HepG2 (cell line): ENCODE measurements at regions not wholly inside any gene's neighbourhood (a gene's known extent, or its start where the extent isn't known, plus 50 kb on each side); places are given as distances from the start of the nearest gene placed in this dataset.

Source experiments
- ATAC-seq: fragments of 200-7000 bp; cut with Tn5 transposase; 3 replicates; pipeline ENCODE4 v1.9.1; 2020; ENCODE audit warnings: mild to moderate bottlenecking, moderate library complexity
- BruUV-seq: library from RNA; stranded (reverse); fragments of 400-500 nt; replicated peaks from 2 replicates; lab custom pipeline; 2021; lab: Mats Ljungman, UMichigan
- CTCF ChIA-PET: fragments of 300-600 bp; formaldehyde crosslinking; extraction: SDS; loops from one replicate; lab custom pipeline; 2021; ENCODE audit warnings: low total read pairs, inconsistent platforms, low intra/inter-chr PET ratio; lab: Yijun Ruan, JAX
- POLR2A ChIA-PET: fragments of 350-600 bp; sonication (Branson Sonifier 250); formaldehyde crosslinking; loops from one replicate; lab custom pipeline; 2020; ENCODE audit warnings: antibody characterized with exemption, inconsistent platforms; lab: Yijun Ruan, JAX
- DNase-seq: peaks from one replicate; pipeline ENCODE4 v3.0.0-alpha.2; 2015; ENCODE audit warnings: low spot score
- FAIRE-seq: peaks from 3 replicates; lab custom pipeline; 2011; peaks lifted over from hg19 to GRCh38; lab: Jason Lieb, UNC
- H2AFZ ChIP-seq: one replicate; pipeline ENCODE4 v1.6.1; 2011; ENCODE audit warnings: low read length, inconsistent platforms
- H3K27ac ChIP-seq: fragments of 300-600 bp; 3 replicates; pipeline ENCODE4 v1.8.0; 2011; ENCODE audit warnings: mixed run types, mild to moderate bottlenecking, mixed read lengths, low read length, inconsistent platforms; ENCODE audit not compliant: insufficient read depth; ENCODE audit errors: extremely low read length
- H3K27me3 ChIP-seq, 2 experiments: fragments of 200-600 bp in 1 of 2; 2 replicates in 1 of 2; 3 replicates in 1 of 2; pipeline versions ENCODE4 v1.6.0 to v1.8.0; 2011; ENCODE audit warnings: low read length in 2 of 2, mild to moderate bottlenecking in 2 of 2, moderate library complexity in 2 of 2, inconsistent platforms in 1 of 2; ENCODE audit not compliant: insufficient read depth in 2 of 2, control insufficient read depth in 1 of 2
- H3K36me3 ChIP-seq, 2 experiments: fragments of 200-600 bp in 1 of 2; replicated peaks in 1 of 2; 2 replicates in 1 of 2; 3 replicates in 1 of 2; pipeline versions ENCODE4 v1.5.1 to v1.8.0; 2011; ENCODE audit warnings: low read length in 2 of 2, inconsistent platforms in 1 of 2; ENCODE audit not compliant: insufficient read depth in 2 of 2, control insufficient read depth in 1 of 2
- H3K4me1 ChIP-seq: 2 replicates; pipeline ENCODE4 v1.5.1; 2012; ENCODE audit warnings: low read length, inconsistent platforms; ENCODE audit not compliant: insufficient read depth
- H3K4me2 ChIP-seq: 2 replicates; pipeline ENCODE4 v1.6.0; 2011; ENCODE audit warnings: low read depth, low read length, inconsistent platforms
- H3K4me3 ChIP-seq, 3 experiments: fragments of 200-600 bp in 1 of 3; sonication (generic), shearing (Covaris generic) in 1 of 3; replicated peaks in 1 of 3; 2 replicates each; pipeline ENCODE4 v1.5.1; 2011 to 2016; ENCODE audit warnings: low read length in 3 of 3, inconsistent platforms in 2 of 3, low read depth in 2 of 3, mild to moderate bottlenecking in 2 of 3, control low read depth in 1 of 3, mixed read lengths in 1 of 3; ENCODE audit not compliant: insufficient read depth in 1 of 3
- H3K79me2 ChIP-seq: one replicate; pipeline ENCODE4 v1.6.1; 2011; ENCODE audit warnings: low read length, inconsistent platforms; ENCODE audit not compliant: insufficient read depth
- H3K9ac ChIP-seq: 2 replicates; pipeline ENCODE4 v1.6.0; 2011; ENCODE audit warnings: mild to moderate bottlenecking, low read depth, low read length, inconsistent platforms; ENCODE audit not compliant: insufficient read depth
- H3K9me3 ChIP-seq: 2 replicates; pipeline ENCODE4 v1.5.1; 2012; ENCODE audit warnings: mild to moderate bottlenecking, low read length
- H4K20me1 ChIP-seq: 2 replicates; pipeline ENCODE4 v1.6.0; 2011; ENCODE audit warnings: inconsistent platforms, mild to moderate bottlenecking, low read length, moderate library complexity; ENCODE audit not compliant: insufficient read depth
- ADNP ChIP-seq: sonication (generic); formaldehyde crosslinking; IDR thresholded peaks from 2 replicates; pipeline ENCODE4 v1.4.0; 2020; ENCODE audit warnings: missing genetic modification reagents
- BORCS8-MEF2B ChIP-seq: sonication (generic); formaldehyde crosslinking; IDR thresholded peaks from 2 replicates; pipeline ENCODE4 v1.8.0; 2022; ENCODE audit warnings: mild to moderate bottlenecking, missing genetic modification reagents
- DRAP1 ChIP-seq: IDR thresholded peaks from 2 replicates; pipeline ENCODE4 v1.6.1; 2016; ENCODE audit warnings: missing genetic modification reagents, missing compliant biosample characterization
- HOXA7 ChIP-seq: sonication (generic); formaldehyde crosslinking; IDR thresholded peaks from 2 replicates; pipeline ENCODE4 v1.8.1; 2022; ENCODE audit warnings: mild to moderate bottlenecking, missing genetic modification reagents, moderate library complexity
- NR1H2 ChIP-seq: sonication (generic); formaldehyde crosslinking; IDR thresholded peaks from 2 replicates; pipeline ENCODE4 v1.8.1; 2022; ENCODE audit warnings: low read depth, missing genetic modification reagents, borderline replicate concordance
- SRY ChIP-seq: sonication (generic); formaldehyde crosslinking; IDR thresholded peaks from 2 replicates; pipeline ENCODE4 v1.8.0; 2022; ENCODE audit warnings: mild to moderate bottlenecking, missing genetic modification reagents
- TIGD3 ChIP-seq: sonication (generic); formaldehyde crosslinking; IDR thresholded peaks from 2 replicates; pipeline ENCODE4 v1.5.1; 2020; ENCODE audit warnings: mild to moderate bottlenecking, missing genetic modification reagents, borderline replicate concordance
- ZMYM4 ChIP-seq: sonication (generic); formaldehyde crosslinking; IDR thresholded peaks from 2 replicates; pipeline ENCODE4 v1.8.1; 2023; ENCODE audit warnings: mild to moderate bottlenecking, missing genetic modification reagents
- ZNF101 ChIP-seq: sonication (generic); formaldehyde crosslinking; IDR thresholded peaks from 2 replicates; pipeline ENCODE4 v1.4.0; 2020; ENCODE audit warnings: mild to moderate bottlenecking, low read depth, missing genetic modification reagents, borderline replicate concordance
- ZNF335 ChIP-seq: sonication (generic); formaldehyde crosslinking; IDR thresholded peaks from 2 replicates; pipeline ENCODE4 v1.4.0; 2020; ENCODE audit warnings: missing genetic modification reagents
- ZNF552 ChIP-seq: sonication (generic); formaldehyde crosslinking; IDR thresholded peaks from 2 replicates; pipeline ENCODE4 v1.9.0; 2022; ENCODE audit warnings: missing genetic modification reagents, mild to moderate bottlenecking, borderline replicate concordance
- ZNF644 ChIP-seq: IDR thresholded peaks from 2 replicates; pipeline ENCODE4 v1.6.1; 2016; ENCODE audit warnings: low read depth
- ZNF782 ChIP-seq: sonication (generic); formaldehyde crosslinking; IDR thresholded peaks from 2 replicates; pipeline ENCODE4 v1.4.0; 2020; ENCODE audit warnings: missing genetic modification reagents, mild to moderate bottlenecking, borderline replicate concordance
- ZUFSP ChIP-seq: sonication (generic); formaldehyde crosslinking; IDR thresholded peaks from 2 replicates; pipeline ENCODE4 v1.9.0; 2021; ENCODE audit warnings: missing genetic modification reagents, mild to moderate bottlenecking, borderline replicate concordance
- WGBS: methylation state at CpG from one replicate; pipeline ENCODE4 v1.1.6; 2017; ENCODE audit warnings: low lambda C conversion rate; 5-methylcytosine and 5-hydroxymethylcytosine counted together
- in situ Hi-C: cut with HindIII; loops from 2 replicates; pipeline ENCODE4 v1.10.0; 2017; ENCODE audit warnings: low pct_unique_long_range_greater_than_20kb; ENCODE audit not compliant: extremely low pct_ligation_motif_present
- intact Hi-C: fragments of 100-400 bp; cut with micrococcal nuclease; formaldehyde crosslinking; loops from one replicate; pipeline ENCODE4 v1.10.0; 2022; ENCODE audit not compliant: unreplicated experiment

- no peaks in the 10 kb centered on the region for H3K4me1 ChIP-seq
- 0% methylated on average over 1 of the region's 1 CpG for WGBS
- no peaks in the 10 kb centered on the region for H4K20me1 ChIP-seq
- no peaks in the 10 kb centered on the region for H3K79me2 ChIP-seq
- H3K4me2 ChIP-seq, result no peak overlapping the region
- no peak overlapping the region for H3K27ac ChIP-seq
- intact Hi-C loops, result no loop called here
- BruUV-seq, result no TSS peak
- TF ChIP-seq ZUFSP (CRISPR knock-in tag) (no peak), NR1H2 (CRISPR knock-in tag) (no peak), DRAP1 (CRISPR knock-in tag) (no peak), ZNF335 (no peak), TIGD3 (no peak), ZNF552 (no peak), ZNF644 (CRISPR knock-in tag) (no peak), BORCS8-MEF2B (CRISPR knock-in tag) (no peak), SRY (no peak), ZNF101 (CRISPR knock-in tag) (no peak), ZMYM4 (CRISPR knock-in tag) (no peak), ADNP (CRISPR knock-in tag) (no peak), HOXA7 (CRISPR knock-in tag) (no peak), ZNF782 (CRISPR knock-in tag) (no peak)
- DNase-seq (no peak), ATAC-seq (no peak), FAIRE-seq (no peak)
- H3K27me3 ChIP-seq, result no peaks in the 10 kb centered on the region
- no peaks in the 10 kb centered on the region for H3K36me3 ChIP-seq
- in situ Hi-C loops, result no loop called here
- ChIA-PET CTCF (no interaction called here), POLR2A (no interaction called here)
- no peaks in the 10 kb centered on the region for H3K9me3 ChIP-seq
- no peak overlapping the region for H2AFZ ChIP-seq
- H3K9ac ChIP-seq, result no peak overlapping the region
- no peak overlapping the region for H3K4me3 ChIP-seq
Measured at GRCh38 chr5:58187432-58188261, 272.2 kb downstream of the PLK2 start.
